ENCODE measurements at regions not wholly inside any gene's neighbourhood (a gene's known extent, or its start where the extent isn't known, plus 50 kb on each side); places are given as distances from the start of the nearest gene placed in this dataset.

DNA sequence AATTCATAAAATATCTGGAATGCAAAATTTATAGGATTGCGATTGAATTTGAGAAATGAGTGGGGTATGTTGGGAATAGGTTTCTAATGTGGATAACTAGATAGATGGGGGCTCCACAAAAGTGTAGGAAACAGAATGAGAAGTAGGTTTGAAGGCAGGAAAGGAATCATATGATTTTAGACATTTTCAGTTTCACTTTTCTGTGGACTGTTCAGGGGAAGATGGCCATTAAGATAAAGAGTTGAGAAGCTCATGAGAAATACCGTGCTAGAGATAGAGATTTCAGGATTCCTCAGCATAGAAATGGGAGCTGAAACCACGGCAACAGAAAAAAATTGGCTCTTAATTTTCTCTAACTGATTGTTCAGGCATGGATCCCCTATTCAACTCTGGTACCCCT is 163.4 kb upstream of the CD180 start:
- DNase-seq = no peak
- Histone ChIP-seq H3K4me3 (ENCODE audit: low read length in 2 of 2) (no peak overlapping the region), H3K36me3 (ENCODE audit: insufficient read depth, low read length) (no peaks in the 10 kb centered on the region), H3K9me3 (ENCODE audit: control insufficient read depth in 1 of 2, low read length in 2 of 2) (no peaks in the 10 kb centered on the region), H3K4me1 (ENCODE audit: insufficient read depth, low read length) (peaks cover 12% of the 10 kb centered on the region), H3K27me3 (ENCODE audit: insufficient read depth, low read length) (no peaks in the 10 kb centered on the region), H3K27ac (ENCODE audit: low read depth, low read length) (no peak overlapping the region)
- Mint-ChIP-seq H3K36me3 (no peaks in the 10 kb centered on the region), H3K4me1 (peaks cover 5 to 10% (median 8%) of the 10 kb centered on the region in 4 donors), H3K4me3 (peak overlapping the region in 7 of 8 donors; percentile 28 to 75 (median 50)), H3K27ac (peak overlapping the region in 4 of 7 donors; percentile 7 to 63 (median 25)), H3K9me3 (peaks cover 0 to 2% (median 0%) of the 10 kb centered on the region in 8 donors), H3K27me3 (peaks cover 1 to 10% of the 10 kb centered on the region in 2 donors)
- ChIA-PET POLR2A (ENCODE audit: partially characterized antibody) (interaction anchor here (0.8 kb wide), 1 partner anchor 9 kb away, joined by 4 read pairs; no protein-coding TSS in a partner anchor), CTCF (ENCODE audit: partially characterized antibody) (no interaction called here)
- intact Hi-C loops (cut with micrococcal nuclease) = no loop called here

DNA sequence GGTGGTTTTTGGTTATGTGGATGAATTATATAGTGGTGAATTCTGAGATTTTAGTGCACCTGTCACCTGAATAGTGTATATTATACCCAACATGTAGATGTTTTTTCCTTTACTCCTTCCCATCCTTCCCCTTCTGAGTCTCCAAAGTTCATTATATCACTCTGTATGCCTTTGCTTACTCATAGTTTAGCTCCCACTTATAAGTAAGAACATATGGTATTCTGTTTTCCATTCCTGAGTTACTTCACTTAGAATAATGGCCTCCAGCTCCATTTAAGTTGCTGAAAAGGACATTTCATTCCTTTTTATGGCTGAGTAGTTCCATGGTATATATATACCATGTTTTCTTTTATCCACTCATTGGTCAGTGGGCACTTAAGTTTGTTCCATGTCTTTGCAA is 161.6 kb upstream of the CD180 start:
- CTCF ChIA-PET (ENCODE audit: partially characterized antibody) = interaction anchor here (0.9 kb wide), 1 partner anchor 9 kb away, joined by 3 read pairs; no protein-coding TSS in a partner anchor
- Mint-ChIP-seq H3K9me3 (peaks cover 0 to 2% (median 0%) of the 10 kb centered on the region in 8 donors), H3K4me3 (no peak overlapping the region), H3K27ac (no peak overlapping the region), H3K27me3 (peaks cover 1 to 8% of the 10 kb centered on the region in 2 donors), H3K36me3 (no peaks in the 10 kb centered on the region), H3K4me1 (peaks cover 5 to 10% (median 8%) of the 10 kb centered on the region in 4 donors)
- Histone ChIP-seq H3K4me1 (ENCODE audit: insufficient read depth, low read length) (peaks cover 12% of the 10 kb centered on the region), H3K27ac (ENCODE audit: low read depth, low read length) (no peak overlapping the region), H3K27me3 (ENCODE audit: insufficient read depth, low read length) (no peaks in the 10 kb centered on the region), H3K9me3 (ENCODE audit: control insufficient read depth in 1 of 2, low read length in 2 of 2) (no peaks in the 10 kb centered on the region), H3K4me3 (ENCODE audit: low read length in 2 of 2) (no peak overlapping the region), H3K36me3 (ENCODE audit: insufficient read depth, low read length) (no peaks in the 10 kb centered on the region)
- no peak for DNase-seq
- intact Hi-C loops (cut with micrococcal nuclease) = loop anchor here (10.0 kb wide), 1 partner anchor 177 kb away; no protein-coding TSS in a partner anchor
- POLR2A ChIA-PET (ENCODE audit: partially characterized antibody) = no interaction called here

DNA sequence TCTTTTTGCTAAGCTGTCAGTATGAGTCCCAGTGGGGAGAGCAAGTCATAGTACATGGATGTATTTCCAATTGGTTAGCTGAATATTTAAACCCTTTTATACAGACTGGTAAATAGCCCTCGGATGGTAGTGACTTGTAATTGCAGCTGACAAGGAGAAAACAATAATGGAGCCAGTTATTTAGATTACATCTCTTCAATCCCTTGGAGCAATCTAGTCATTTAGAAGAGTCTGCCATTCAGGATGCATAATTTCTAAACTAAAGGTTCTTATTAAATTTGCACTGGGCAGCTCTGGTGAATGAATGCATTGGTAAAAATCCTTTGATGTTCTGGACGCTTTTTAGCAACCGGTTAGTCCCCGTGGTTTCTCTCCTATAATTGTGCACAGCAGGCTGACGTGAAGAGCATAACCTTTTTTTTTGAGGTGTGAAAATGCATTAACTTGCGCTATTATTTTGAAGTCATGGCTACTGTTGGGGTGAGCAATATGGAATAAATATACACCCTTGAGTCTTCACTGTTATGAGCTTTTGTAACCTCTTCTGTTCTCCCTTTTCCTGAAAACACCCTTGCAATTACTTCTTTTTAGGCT is 158.6 kb upstream of the CD180 start:
- POLR2A ChIA-PET (ENCODE audit: partially characterized antibody) = no interaction called here
- Histone ChIP-seq H3K9me3 (ENCODE audit: control insufficient read depth in 1 of 2, low read length in 2 of 2) (no peaks in the 10 kb centered on the region), H3K4me1 (ENCODE audit: insufficient read depth, low read length) (peaks cover 24% of the 10 kb centered on the region), H3K4me3 (ENCODE audit: low read length in 2 of 2) (no peak overlapping the region), H3K27ac (ENCODE audit: low read depth, low read length) (no peak overlapping the region), H3K27me3 (ENCODE audit: insufficient read depth, low read length) (no peaks in the 10 kb centered on the region), H3K36me3 (ENCODE audit: insufficient read depth, low read length) (no peaks in the 10 kb centered on the region)
- Mint-ChIP-seq H3K9me3 (peaks cover 0 to 2% (median 0%) of the 10 kb centered on the region in 8 donors), H3K27ac (no peak overlapping the region), H3K4me1 (peaks cover 15 to 31% (median 24%) of the 10 kb centered on the region in 4 donors), H3K4me3 (no peak overlapping the region), H3K36me3 (no peaks in the 10 kb centered on the region), H3K27me3 (peaks cover 1 to 8% of the 10 kb centered on the region in 2 donors)
- DNase-seq = no peak
- intact Hi-C loops (cut with micrococcal nuclease) = loop anchor here (10.0 kb wide), 1 partner anchor 180 kb away; no protein-coding TSS in a partner anchor
- CTCF ChIA-PET (ENCODE audit: partially characterized antibody) = no interaction called here

DNA sequence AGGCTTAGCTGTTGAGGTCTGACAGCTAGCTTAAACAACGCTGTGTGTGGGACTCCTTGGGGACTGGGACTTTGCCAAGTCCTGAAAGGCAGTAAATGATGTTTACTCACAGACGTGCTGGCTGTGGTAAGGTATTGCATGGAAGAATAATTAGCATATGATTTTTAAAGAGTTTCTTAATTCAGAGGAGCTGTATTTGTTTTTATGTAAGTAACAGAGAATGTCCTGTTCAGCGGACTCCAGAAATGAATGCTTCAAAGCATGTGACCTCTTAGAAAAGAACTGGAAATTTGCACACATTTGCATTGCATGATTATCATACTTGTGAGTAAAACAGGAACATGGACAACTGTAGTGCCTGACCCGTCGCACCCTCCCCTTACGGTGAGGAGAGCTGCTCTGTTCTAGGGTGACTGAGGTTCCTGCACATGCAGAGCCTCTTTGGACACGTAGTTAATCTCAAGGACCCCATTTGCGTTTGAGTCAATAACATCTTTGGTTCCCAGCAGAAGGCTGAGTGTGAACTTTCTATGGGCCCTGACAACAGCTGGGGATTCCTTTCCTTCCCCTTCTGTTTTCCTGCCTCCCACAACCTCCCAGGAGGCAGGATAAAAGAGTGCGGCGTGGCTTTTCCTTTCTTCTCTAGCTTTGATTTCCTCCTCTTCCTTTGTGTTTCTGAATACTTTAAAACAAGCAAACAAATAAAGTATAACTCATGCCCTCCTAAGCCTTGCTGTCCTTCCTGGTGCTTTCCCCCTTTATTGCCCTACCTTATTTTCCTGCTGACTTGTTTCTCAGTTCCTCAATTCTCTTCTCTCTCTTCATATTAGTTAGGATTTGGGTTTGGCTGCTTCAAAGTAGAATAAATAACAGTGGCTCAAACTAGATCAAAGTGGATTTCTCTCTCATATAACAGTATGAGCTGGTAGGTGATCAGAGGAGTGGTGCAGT is 157.2 kb upstream of the CD180 start:
- ChIA-PET CTCF (ENCODE audit: partially characterized antibody) (interaction anchor here (1.0 to 1.4 kb wide), 2 partner anchors 10 to 12 kb away, joined by 3 read pairs; no protein-coding TSS in a partner anchor), POLR2A (ENCODE audit: partially characterized antibody) (no interaction called here)
- intact Hi-C loops (cut with micrococcal nuclease) = loop anchor here (10.0 kb wide), 1 partner anchor 181 kb away; no protein-coding TSS in a partner anchor
- no peaks in the 10 kb centered on the region for H3K9me3 ChIP-seq (ENCODE audit: control insufficient read depth in 1 of 2, low read length in 2 of 2)
- Mint-ChIP-seq H3K4me3 (no peak overlapping the region), H3K27ac (no peak overlapping the region), H3K9me3 (peaks cover 0 to 2% (median 0%) of the 10 kb centered on the region in 8 donors), H3K4me1 (peaks cover 15 to 31% (median 23%) of the 10 kb centered on the region in 4 donors), H3K27me3 (peaks cover 1 to 5% of the 10 kb centered on the region in 2 donors), H3K36me3 (no peaks in the 10 kb centered on the region)
- no peaks in the 10 kb centered on the region for H3K27me3 ChIP-seq (ENCODE audit: insufficient read depth, low read length)
- no peak overlapping the region for H3K27ac ChIP-seq (ENCODE audit: low read depth, low read length)
- H3K4me3 ChIP-seq (ENCODE audit: low read length in 2 of 2) = no peak overlapping the region
- no peak for DNase-seq
- H3K4me1 ChIP-seq (ENCODE audit: insufficient read depth, low read length) = peaks cover 21% of the 10 kb centered on the region
- H3K36me3 ChIP-seq (ENCODE audit: insufficient read depth, low read length) = no peaks in the 10 kb centered on the region

DNA sequence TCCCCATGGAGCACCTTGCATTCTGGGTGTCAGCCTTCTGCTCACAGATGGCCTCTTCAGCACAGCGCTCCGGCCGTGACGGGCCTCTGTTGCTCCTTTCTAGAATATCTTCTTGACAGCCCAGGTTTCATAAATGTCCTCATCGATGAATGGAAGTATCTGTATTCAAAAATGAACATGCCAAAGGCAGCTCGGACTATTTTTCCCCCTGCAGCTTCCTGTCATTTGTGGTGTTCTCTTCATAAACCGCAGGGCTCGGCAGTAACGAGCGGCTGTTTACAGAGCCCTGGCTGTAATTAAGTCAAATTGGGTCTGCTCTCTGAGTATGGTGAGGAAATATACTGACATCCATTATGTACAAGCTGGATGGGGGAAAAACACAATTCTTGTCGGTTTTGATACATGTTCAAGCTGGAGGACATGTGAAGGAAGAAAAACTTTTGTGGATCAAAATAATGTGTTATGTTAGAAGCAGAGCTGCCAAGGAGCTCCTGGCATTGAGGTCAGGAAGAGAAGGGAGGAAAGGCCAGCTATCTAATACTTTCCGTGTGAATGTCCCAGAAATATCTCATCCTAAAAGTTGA is 154.1 kb upstream of the CD180 start:
- Histone ChIP-seq H3K27ac (ENCODE audit: low read depth, low read length) (peak overlapping the region; percentile 16), H3K36me3 (ENCODE audit: insufficient read depth, low read length) (no peaks in the 10 kb centered on the region), H3K4me3 (ENCODE audit: low read length in 2 of 2) (peak overlapping the region in 1 of 2 donors; percentile 3), H3K9me3 (ENCODE audit: control insufficient read depth in 1 of 2, low read length in 2 of 2) (no peaks in the 10 kb centered on the region), H3K4me1 (ENCODE audit: insufficient read depth, low read length) (peaks cover 21% of the 10 kb centered on the region), H3K27me3 (ENCODE audit: insufficient read depth, low read length) (no peaks in the 10 kb centered on the region)
- DNase-seq = peak in 4 of 5 donors; percentile 29 to 44 (median 40)
- intact Hi-C loops (cut with micrococcal nuclease) = loop anchor here (10.0 kb wide), 1 partner anchor 184 kb away; no protein-coding TSS in a partner anchor
- H3K27me3 Mint-ChIP-seq = peaks cover 1 to 2% of the 10 kb centered on the region in 2 donors
- peak overlapping the region; percentile 79 to 88 (median 84) for H3K4me3 Mint-ChIP-seq
- ChIA-PET CTCF (ENCODE audit: partially characterized antibody) (interaction anchor here (1.2 to 2.2 kb wide), 3 partner anchors 13 to 104 kb away, joined by 4 to 6 read pairs (median 5); no protein-coding TSS in a partner anchor), POLR2A (ENCODE audit: partially characterized antibody) (interaction anchor here (0.8 to 1.4 kb wide), 4 partner anchors 9 to 907 kb away, joined by 3 to 4 read pairs (median 4); no protein-coding TSS in a partner anchor)
- H3K9me3 Mint-ChIP-seq = peaks cover 0 to 3% (median 0%) of the 10 kb centered on the region in 8 donors
- H3K36me3 Mint-ChIP-seq = no peaks in the 10 kb centered on the region
- H3K4me1 Mint-ChIP-seq = peaks cover 15 to 31% (median 23%) of the 10 kb centered on the region in 4 donors
- H3K27ac Mint-ChIP-seq = peak overlapping the region; percentile 38 to 92 (median 88)

DNA sequence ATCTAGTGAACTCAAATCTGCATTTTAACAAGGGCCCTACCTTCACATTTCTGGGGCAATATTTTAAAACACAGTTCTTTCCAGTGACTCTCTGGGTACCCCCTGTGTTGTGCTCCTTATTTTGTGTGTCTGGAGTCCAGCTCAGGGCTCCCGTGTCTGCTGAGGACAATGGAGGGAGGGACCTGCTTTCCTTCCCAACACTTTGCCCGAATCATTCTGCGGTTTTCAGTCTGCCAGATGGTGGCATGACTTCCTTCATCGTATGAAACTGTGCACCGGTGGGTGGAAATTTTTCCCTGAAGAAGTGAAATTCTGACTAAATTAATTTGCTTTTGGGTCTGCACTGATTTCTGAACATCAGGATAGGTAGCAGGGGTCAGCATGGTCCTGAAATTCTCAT is 153.6 kb upstream of the CD180 start:
- peak overlapping the region; percentile 16 for H3K27ac ChIP-seq (ENCODE audit: low read depth, low read length)
- Mint-ChIP-seq H3K4me3 (peak overlapping the region; percentile 79 to 88 (median 84)), H3K9me3 (peaks cover 0 to 4% (median under 1%) of the 10 kb centered on the region in 8 donors), H3K27ac (peak overlapping the region; percentile 21 to 92 (median 88)), H3K4me1 (peaks cover 15 to 31% (median 23%) of the 10 kb centered on the region in 4 donors), H3K27me3 (peaks cover 0 to under 1% of the 10 kb centered on the region in 2 donors), H3K36me3 (no peaks in the 10 kb centered on the region)
- intact Hi-C loops (cut with micrococcal nuclease) = loop anchor here (10.0 kb wide), 1 partner anchor 185 kb away; no protein-coding TSS in a partner anchor
- ChIA-PET CTCF (ENCODE audit: partially characterized antibody) (interaction anchor here (2.2 kb wide), 1 partner anchor 17 kb away, joined by 5 read pairs; no protein-coding TSS in a partner anchor), POLR2A (ENCODE audit: partially characterized antibody) (interaction anchor here (0.8 to 1.4 kb wide), 2 partner anchors 165 to 185 kb away, joined by 3 to 4 read pairs; no protein-coding TSS in a partner anchor)
- no peaks in the 10 kb centered on the region for H3K27me3 ChIP-seq (ENCODE audit: insufficient read depth, low read length)
- no peak for DNase-seq
- peak overlapping the region in 1 of 2 donors; percentile 3 for H3K4me3 ChIP-seq (ENCODE audit: low read length in 2 of 2)
- H3K36me3 ChIP-seq (ENCODE audit: insufficient read depth, low read length) = no peaks in the 10 kb centered on the region
- peaks cover 21% of the 10 kb centered on the region for H3K4me1 ChIP-seq (ENCODE audit: insufficient read depth, low read length)
- no peaks in the 10 kb centered on the region for H3K9me3 ChIP-seq (ENCODE audit: control insufficient read depth in 1 of 2, low read length in 2 of 2)
